ENCODE measurements at regions not wholly inside any gene's neighbourhood (a gene's known extent, or its start where the extent isn't known, plus 50 kb on each side); places are given as distances from the start of the nearest gene placed in this dataset.

DNA sequence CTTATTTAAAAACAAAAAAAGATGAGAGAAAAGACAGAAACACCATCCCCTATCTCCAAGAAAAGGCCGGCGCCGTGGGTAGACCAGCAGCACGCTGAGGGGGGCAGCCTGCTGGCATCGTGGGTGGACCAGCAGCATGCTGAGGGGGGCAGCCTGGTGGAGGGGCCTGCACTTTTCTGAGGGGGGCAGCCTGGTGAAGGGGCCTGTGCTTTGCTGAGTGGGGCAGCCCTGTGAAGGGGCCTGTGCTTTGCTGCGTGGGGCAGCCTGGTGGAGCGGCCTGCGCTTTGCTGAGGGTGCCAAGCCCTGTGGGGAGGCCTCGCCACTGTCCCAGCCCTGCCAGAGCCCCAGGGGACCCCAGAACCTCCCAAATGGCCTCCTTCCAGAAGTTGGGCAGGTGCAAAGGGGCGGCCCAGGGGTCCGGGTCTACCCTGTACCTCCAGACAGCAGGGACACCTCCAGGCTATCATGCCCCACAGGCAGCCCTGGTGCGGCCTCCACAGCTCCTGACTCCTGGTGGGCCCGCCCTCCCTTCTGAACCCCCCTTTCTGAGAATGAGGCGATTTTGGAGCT lies 1185.7 kb downstream of the BRD1 start:
- no peak overlapping the region for H3K27ac ChIP-seq (replicated peaks)
- no peak overlapping the region for H3K4me3 ChIP-seq (replicated peaks; ENCODE audit: insufficient read depth, low read length)
- no peak for DNase-seq (ENCODE audit: low read depth in 1 of 2, low spot score in 1 of 2)
- no peaks in the 10 kb centered on the region for H3K27me3 ChIP-seq (ENCODE audit: insufficient read depth, poor library complexity, severe bottlenecking)
- TF ChIP-seq GABPA (IDR thresholded peaks at IDR 0.05; ENCODE audit: low read depth) (no peak), SPI1 (IDR thresholded peaks at IDR 0.05; ENCODE audit: borderline replicate concordance, low read depth) (no peak), POLR2AphosphoS5 (IDR thresholded peaks at IDR 0.05; ENCODE audit: low read depth) (no peak)
- TF ChIP-seq, protein P1, sequence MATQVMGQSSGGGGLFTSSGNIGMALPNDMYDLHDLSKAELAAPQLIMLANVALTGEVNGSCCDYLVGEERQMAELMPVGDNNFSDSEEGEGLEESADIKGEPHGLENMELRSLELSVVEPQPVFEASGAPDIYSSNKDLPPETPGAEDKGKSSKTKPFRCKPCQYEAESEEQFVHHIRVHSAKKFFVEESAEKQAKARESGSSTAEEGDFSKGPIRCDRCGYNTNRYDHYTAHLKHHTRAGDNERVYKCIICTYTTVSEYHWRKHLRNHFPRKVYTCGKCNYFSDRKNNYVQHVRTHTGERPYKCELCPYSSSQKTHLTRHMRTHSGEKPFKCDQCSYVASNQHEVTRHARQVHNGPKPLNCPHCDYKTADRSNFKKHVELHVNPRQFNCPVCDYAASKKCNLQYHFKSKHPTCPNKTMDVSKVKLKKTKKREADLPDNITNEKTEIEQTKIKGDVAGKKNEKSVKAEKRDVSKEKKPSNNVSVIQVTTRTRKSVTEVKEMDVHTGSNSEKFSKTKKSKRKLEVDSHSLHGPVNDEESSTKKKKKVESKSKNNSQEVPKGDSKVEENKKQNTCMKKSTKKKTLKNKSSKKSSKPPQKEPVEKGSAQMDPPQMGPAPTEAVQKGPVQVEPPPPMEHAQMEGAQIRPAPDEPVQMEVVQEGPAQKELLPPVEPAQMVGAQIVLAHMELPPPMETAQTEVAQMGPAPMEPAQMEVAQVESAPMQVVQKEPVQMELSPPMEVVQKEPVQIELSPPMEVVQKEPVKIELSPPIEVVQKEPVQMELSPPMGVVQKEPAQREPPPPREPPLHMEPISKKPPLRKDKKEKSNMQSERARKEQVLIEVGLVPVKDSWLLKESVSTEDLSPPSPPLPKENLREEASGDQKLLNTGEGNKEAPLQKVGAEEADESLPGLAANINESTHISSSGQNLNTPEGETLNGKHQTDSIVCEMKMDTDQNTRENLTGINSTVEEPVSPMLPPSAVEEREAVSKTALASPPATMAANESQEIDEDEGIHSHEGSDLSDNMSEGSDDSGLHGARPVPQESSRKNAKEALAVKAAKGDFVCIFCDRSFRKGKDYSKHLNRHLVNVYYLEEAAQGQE (IDR thresholded peaks at IDR 0.05; ENCODE audit: insufficient replicate concordance, low read depth) = no peak
- TF ChIP-seq, protein P2, sequence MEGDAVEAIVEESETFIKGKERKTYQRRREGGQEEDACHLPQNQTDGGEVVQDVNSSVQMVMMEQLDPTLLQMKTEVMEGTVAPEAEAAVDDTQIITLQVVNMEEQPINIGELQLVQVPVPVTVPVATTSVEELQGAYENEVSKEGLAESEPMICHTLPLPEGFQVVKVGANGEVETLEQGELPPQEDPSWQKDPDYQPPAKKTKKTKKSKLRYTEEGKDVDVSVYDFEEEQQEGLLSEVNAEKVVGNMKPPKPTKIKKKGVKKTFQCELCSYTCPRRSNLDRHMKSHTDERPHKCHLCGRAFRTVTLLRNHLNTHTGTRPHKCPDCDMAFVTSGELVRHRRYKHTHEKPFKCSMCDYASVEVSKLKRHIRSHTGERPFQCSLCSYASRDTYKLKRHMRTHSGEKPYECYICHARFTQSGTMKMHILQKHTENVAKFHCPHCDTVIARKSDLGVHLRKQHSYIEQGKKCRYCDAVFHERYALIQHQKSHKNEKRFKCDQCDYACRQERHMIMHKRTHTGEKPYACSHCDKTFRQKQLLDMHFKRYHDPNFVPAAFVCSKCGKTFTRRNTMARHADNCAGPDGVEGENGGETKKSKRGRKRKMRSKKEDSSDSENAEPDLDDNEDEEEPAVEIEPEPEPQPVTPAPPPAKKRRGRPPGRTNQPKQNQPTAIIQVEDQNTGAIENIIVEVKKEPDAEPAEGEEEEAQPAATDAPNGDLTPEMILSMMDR (IDR thresholded peaks at IDR 0.05; ENCODE audit: insufficient read depth, low read length) = no peak

DNA sequence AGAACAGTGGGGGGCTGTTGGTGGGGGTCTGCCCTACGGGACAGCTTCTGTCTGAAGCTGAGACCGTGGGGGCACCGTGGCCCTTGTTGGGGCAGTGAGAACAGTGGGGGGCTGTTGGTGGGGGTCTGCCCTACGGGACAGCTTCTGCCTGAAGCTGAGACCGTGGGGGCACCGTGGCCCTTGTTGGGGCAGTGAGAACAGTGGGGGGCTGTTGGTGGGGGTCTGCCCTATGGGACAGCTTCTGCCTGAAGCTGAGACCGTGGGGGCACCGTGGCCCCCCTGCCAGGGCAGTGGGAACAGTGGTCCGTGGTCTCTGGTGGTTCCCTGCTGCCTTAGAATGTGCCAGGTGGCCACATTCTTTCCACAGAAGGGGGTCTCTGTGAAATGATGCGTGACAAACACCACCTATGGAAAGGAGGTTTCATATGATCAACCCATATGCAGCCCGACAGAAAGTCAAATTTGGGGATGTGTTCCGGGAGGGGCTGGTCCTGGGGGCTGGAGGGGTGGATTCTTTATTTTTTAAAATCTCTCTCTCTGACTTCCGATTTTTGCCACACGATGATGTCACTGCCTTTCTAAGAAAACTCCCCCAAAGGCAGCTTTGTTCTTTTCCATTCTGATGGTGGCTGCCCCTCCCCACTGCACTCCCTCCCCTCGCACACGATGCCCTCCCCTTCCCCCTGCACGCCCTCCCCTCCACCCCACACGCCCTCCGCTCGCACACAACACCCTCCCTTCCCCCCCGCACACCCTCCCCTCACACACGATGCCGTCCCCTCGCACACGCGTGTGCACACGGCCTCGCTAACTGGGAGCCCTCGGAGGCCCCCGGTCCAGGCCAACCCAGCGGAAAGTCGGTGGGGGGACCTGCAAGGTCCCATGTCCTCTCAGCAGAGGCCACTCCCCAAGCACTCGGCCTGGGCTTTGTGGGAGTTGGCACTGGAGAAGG lies 1186.5 kb downstream of the BRD1 start:
- DNase-seq (ENCODE audit: low read depth in 1 of 2, low spot score in 1 of 2) = no peak
- TF ChIP-seq, protein P1 (IDR thresholded peaks at IDR 0.05; ENCODE audit: insufficient replicate concordance, low read depth) = no peak
- no peak for TF ChIP-seq SPI1 (IDR thresholded peaks at IDR 0.05; ENCODE audit: borderline replicate concordance, low read depth)
- no peak for TF ChIP-seq GABPA (IDR thresholded peaks at IDR 0.05; ENCODE audit: low read depth)
- TF ChIP-seq, protein P2 (IDR thresholded peaks at IDR 0.05; ENCODE audit: insufficient read depth, low read length) = no peak
- no peak for TF ChIP-seq POLR2AphosphoS5 (IDR thresholded peaks at IDR 0.05; ENCODE audit: low read depth)
- H3K4me3 ChIP-seq (replicated peaks; ENCODE audit: insufficient read depth, low read length) = no peak overlapping the region
- H3K27ac ChIP-seq (replicated peaks) = no peak overlapping the region
- H3K27me3 ChIP-seq (ENCODE audit: insufficient read depth, poor library complexity, severe bottlenecking) = no peaks in the 10 kb centered on the region

DNA sequence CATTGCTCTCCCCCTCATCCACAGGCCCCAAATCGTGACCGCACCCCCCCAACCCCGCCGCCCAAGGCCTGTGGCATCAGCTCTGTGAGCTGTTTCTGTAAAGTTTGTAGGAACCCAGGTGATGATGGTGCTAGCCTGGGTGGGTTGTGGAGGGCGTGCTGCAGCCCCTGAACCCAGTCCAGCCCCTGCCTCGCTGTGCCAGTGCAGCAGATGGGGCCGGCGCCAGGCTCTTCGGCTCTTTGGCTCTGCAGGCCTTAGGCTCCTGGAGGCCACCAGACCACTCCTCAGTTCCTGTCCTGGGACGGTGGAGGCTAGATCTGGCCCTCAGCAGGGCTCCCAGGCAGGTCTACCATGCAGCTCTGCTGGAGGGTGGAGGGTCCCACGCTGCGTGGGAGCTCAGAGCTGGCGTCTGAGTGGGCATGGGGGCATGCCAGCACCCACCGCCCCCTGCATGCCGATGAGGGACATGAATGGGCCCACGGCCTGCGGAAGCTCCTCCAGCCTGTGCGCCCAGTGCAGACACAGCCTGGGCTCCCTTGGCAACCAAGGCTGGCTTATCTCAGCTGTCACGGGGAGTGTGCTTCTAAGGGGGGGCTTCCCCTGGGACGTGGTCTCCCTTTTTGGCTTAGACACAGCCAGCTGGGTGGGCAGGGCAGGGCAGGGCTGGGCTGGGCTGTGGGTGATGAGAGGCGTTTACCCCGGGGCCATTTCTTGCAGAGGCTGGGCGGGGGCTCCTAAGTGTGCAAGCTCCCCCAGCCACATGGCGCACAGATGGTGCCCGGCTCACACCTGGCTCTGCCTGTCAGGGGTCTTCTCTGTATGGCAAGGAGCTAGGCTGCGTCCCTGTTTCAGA lies 1187.6 kb downstream of the BRD1 start:
- no peak overlapping the region for H3K27ac ChIP-seq (replicated peaks)
- no peaks in the 10 kb centered on the region for H3K27me3 ChIP-seq (ENCODE audit: insufficient read depth, poor library complexity, severe bottlenecking)
- DNase-seq (ENCODE audit: low read depth in 1 of 2, low spot score in 1 of 2) = no peak
- no peak overlapping the region for H3K4me3 ChIP-seq (replicated peaks; ENCODE audit: insufficient read depth, low read length)
- TF ChIP-seq POLR2AphosphoS5 (IDR thresholded peaks at IDR 0.05; ENCODE audit: low read depth) (no peak), SPI1 (IDR thresholded peaks at IDR 0.05; ENCODE audit: borderline replicate concordance, low read depth) (no peak)
- TF ChIP-seq, protein P1 (IDR thresholded peaks at IDR 0.05; ENCODE audit: insufficient replicate concordance, low read depth) = no peak

All from HL-60 (cell line).